GM12892 (cell line): ENCODE measurements at regions not wholly inside any gene's neighbourhood (a gene's known extent, or its start where the extent isn't known, plus 50 kb on each side); places are given as distances from the start of the nearest gene placed in this dataset.

Source experiments
- DNase-seq: peaks from one replicate; pipeline ENCODE4 v3.0.0; 2011; ENCODE audit not compliant: insufficient read length
- FAIRE-seq: peaks from 2 replicates; lab custom pipeline; 2011; peaks lifted over from hg19 to GRCh38; lab: Jason Lieb, UNC
- POLR2A ChIP-seq: IDR thresholded peaks from 2 replicates; pipeline ENCODE4 v1.6.1; 2011; ENCODE audit warnings: low read depth, low read length, control low read depth
- POLR2AphosphoS5 ChIP-seq: IDR thresholded peaks from 2 replicates; pipeline ENCODE4 v1.6.1; 2011; ENCODE audit warnings: low read depth, low read length, control low read depth
- TAF1 ChIP-seq: IDR thresholded peaks from 2 replicates; pipeline ENCODE4 v1.6.1; 2011; ENCODE audit warnings: low read depth, mild to moderate bottlenecking, control low read depth, low read length, borderline replicate concordance

DNA sequence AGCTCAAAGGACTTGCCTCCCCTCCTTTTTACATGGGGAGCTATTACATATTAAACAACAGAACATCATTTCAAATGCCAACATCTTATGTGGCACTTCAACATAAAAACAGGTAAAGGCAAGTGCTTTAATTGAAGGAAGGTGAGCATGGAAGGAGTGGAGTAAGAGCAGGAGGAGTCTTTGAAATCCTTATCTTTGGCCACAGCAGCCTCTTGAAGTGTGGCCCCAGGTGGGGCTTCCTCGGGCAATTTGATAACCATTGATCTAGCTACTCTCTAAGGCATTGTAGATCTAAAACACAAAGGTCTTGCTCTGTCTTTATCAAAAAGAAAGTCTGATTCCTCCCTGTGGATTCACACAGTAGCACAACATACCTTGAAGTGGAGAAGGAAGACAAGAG, 70.9 kb upstream of the PPP2R5A start:
- DNase-seq, result no peak
- FAIRE-seq, result no peak
- TF ChIP-seq POLR2A (no peak), TAF1 (no peak), POLR2AphosphoS5 (no peak)

DNA sequence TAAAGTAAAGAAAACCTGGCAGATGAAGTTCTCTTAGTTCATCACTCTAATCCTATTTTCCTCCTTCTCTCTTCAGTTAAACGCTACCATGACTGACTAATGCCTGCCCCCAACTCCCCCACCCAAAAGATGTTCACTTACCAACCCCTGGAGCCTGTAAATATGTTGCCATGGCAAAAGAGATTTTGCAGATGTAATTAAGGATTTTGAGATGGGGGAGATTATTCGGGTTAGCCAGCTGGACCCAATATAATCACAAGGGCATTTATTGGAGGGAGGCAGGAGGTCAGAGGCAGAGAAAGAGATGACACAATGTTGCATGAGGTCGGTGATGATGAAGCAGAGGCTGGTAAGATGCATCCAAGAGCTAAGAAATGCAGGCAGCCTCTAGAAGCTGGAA, 69.3 kb upstream of the PPP2R5A start:
- TF ChIP-seq TAF1 (no peak), POLR2A (no peak), POLR2AphosphoS5 (no peak)
- FAIRE-seq (no peak), DNase-seq (no peak)

DNA sequence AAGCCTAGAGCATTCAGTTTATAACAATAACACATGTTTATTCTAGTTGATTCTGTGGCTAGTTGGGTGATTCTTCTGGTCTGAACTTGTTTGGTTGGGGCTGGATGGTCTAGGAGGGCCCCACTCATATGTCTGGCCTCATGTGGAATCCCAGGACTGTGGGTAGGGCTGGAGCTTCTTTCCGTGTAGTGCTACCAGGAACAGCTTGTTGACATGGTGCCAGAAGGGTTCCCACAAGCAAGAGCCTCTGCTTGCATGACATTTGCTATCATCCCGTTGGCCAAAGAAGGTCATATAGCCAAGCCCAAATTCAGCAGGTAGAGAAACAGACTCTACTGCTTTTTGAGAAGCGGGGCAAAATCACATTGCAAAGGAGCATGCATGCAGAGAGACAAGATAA, 67.6 kb upstream of the PPP2R5A start:
- TF ChIP-seq POLR2A (no peak), POLR2AphosphoS5 (no peak), TAF1 (no peak)
- FAIRE-seq, result no peak

DNA sequence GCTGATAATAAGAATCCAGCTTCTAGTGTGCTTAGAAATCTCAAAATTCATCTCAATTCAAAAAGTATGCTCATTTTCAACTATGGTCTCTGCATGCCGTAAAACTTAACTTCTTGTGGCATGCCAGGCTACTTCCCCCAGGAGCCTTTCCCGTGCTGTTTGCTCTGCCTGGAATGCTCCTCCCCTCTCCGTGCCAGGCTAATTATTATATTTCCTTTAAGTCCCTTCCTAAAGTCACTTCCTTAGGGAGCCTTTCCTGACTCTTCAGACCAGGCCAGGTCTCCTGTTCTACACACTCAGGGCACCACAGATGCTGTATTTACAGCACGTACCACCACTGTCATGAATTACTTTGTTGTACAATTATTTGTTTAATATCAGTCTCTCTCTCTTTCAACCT, 67.1 kb upstream of the PPP2R5A start:
- DNase-seq, result no peak
- FAIRE-seq, result no peak
- TF ChIP-seq TAF1 (no peak), POLR2A (no peak), POLR2AphosphoS5 (no peak)

More for the DNA sequence above, 67.6 kb upstream of the PPP2R5A start:
- no peak for DNase-seq

DNA sequence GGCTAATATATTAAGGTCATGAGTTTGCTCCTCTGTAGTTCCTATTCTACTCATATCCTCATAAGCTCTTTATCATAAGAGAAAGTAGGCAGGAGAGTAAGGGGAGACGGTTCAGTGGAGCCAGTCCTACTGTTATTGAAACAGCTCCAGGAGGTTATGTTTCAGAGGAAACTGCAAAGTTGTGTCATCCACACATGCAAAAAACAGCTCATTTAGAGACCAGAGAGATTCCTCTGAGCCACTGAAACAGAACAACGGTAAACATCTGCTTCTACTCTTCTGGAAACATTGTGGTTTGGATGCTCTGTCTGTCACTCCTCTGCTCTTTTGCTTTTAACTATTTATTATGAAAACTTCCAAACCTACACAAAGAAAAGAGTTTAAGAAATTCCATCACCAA, 66.3 kb upstream of the PPP2R5A start:
- DNase-seq (peak; percentile 42), FAIRE-seq (peak; percentile 74)
- TF ChIP-seq TAF1 (no peak), POLR2AphosphoS5 (no peak), POLR2A (no peak)

DNA sequence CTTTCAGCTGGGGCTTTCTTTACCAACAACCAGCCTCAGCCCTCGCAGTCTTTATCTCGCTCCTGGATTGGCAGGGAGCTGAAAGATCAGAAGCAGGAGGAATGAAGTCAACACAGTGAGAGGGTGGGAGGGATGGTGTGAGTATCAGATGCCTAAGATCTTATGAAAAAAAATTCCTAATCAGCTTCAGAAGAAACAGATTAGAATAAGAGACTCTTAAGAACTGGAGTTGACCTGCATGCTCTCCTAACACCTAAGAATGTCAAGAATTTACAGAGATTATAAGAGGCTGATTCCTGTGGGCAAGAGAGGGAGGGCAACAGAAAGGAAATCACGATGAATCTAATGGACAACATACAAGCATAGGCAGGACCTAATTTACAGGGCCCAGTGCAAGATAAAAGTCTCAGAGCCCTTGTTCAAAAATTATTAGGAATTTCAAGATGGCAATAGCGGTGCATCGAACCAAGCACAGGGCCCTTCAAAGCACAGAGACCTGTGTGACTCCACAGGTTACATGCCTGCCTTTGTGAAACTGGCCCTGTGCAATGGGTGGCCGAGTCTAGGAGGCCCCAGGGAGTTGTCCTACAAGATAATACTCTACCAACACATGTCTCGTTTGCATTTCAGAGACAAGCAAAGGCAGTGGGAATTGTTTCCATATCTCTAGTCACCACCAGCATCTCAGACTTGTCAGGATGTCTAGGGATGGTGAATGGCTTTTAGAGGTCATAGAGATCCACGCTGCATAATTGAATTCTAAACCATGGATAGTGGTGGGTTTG, 65.3 kb upstream of the PPP2R5A start:
- TF ChIP-seq POLR2AphosphoS5 (no peak), TAF1 (no peak), POLR2A (no peak)
- no peak for FAIRE-seq
- no peak for DNase-seq

DNA sequence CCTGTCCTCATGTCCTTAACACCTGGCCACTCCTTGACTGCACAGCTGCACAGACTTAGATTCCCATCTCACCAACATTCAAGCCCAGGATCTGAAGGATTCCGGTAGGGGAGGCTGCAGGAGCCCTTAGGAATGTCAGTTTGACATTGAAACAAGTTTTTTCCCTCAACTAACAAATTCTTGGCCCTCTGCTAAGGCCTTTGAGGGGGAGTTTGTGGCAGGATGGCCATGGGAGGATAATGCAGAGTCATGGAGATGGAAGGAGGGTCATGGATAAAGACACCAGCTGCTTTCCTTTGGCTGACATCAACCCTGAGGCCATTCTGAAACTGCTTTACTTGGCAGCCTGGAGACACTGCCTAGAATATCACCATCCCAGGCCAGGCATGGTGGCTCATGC, 63.4 kb upstream of the PPP2R5A start:
- FAIRE-seq, result no peak
- DNase-seq, result no peak
- TF ChIP-seq TAF1 (no peak), POLR2A (no peak), POLR2AphosphoS5 (no peak)

DNA sequence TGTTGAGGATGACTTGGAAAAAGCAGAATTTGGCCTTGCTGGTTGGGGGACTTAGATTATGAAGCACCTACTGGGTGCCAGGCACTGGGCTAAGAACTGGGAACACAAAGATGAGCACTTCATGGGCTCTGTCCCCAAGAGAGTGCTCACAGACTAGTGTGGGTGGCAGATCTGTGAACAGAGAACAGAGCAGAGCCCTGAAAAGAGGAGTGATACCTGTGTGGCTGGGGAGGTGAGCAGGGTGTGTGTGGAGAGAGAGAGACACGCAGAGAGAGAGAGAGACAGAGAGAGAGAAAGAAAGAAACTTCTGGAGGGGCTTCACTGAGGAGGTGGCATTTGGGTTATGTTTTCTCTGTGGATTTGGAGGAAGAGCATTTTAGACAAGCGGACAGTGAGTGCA, 61.1 kb upstream of the PPP2R5A start:
- DNase-seq (no peak), FAIRE-seq (no peak)
- TF ChIP-seq POLR2AphosphoS5 (no peak), POLR2A (no peak), TAF1 (no peak)

DNA sequence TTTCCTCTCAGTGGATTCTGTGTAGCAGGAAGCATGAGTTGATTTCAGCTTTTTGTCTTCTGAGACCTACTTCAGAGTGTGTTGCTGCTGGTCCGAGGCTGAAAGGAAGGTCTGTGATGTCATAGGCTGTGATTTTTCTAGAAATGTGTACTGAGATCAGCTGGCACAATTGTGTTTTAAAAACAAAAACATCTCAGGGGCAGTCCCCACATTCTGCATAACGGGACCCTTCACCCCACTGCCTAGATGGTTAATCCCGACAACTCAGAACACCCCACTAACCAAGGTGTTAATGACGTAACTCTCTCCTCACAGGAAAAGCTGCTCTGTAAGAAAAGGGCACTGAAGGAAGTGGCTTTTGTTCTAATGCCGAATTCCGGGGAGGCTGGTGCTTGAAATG, 59.8 kb upstream of the PPP2R5A start:
- no peak for FAIRE-seq
- no peak for TF ChIP-seq TAF1
- no peak for DNase-seq

DNA sequence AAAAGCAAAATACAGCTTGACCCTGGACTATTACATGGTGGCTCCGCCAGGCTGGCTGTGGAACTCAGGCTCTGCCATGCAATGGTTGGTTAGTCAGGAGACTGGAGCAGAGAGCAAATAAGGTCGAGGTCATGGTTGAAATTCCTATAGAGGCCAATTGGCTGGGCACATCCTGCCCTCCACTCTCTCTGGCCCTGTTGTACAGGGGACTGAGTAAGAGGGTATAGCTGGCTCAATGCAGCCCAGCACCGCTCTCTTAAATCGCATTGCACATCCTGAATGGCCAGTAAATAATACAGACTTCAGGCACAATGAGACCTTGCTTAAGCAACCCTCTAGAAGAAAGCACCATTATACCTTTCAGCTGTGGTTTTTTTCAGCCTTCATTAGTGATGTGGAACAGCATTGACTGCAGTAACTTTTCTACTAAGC, 59.3 kb upstream of the PPP2R5A start:
- TF ChIP-seq TAF1 (no peak), POLR2A (no peak), POLR2AphosphoS5 (no peak)
- FAIRE-seq, result peak; percentile 24
- no peak for DNase-seq

DNA sequence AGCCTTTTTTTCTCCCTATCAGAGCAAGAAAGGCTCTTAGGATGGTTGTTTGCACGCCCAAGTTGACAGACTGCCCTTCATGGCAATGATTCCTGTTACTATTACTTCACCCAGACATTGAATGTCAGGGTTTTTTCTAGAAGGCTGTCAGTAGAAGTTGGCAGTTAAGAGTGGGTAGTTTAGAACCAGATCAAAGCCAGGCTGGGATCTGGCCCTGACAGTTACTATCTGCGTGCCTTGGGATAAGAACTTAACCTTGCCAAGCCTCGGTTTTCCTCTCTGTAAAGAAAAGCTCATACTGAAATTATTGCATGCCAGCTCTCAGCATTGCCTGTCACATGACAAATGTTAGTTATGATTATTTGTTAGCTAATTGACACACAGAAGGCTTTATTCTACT, 58.7 kb upstream of the PPP2R5A start:
- TF ChIP-seq TAF1, result 0 out of 2 replicates have a peak, but pooled peaks have one; percentile 11
- TF ChIP-seq POLR2AphosphoS5, result no peak
- no peak for DNase-seq
- no peak for FAIRE-seq

DNA sequence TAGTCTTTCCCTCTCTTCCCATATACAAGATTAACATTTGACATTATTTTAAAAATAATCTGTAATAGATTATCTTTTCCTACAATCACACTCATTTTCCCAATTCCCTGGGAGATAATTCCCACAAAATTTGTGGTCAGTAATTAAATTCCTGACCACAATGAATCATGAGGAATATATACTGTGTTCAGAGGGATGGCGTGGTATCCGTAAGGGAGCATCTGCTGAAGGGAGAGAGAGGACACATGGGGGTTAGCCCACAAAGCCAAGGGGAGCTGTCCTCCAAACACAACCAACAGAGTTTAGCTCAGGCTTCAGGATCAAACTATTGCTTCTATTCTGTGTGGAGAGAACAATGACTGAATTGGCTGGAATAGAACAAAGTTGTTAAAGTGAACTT, 57.1 kb upstream of the PPP2R5A start:
- FAIRE-seq (no peak), DNase-seq (no peak)
- TF ChIP-seq POLR2A (no peak), TAF1 (no peak), POLR2AphosphoS5 (no peak)
